ENCODE measurements at regions not wholly inside any gene's neighbourhood (a gene's known extent, or its start where the extent isn't known, plus 50 kb on each side); places are given as distances from the start of the nearest gene placed in this dataset.

DNA sequence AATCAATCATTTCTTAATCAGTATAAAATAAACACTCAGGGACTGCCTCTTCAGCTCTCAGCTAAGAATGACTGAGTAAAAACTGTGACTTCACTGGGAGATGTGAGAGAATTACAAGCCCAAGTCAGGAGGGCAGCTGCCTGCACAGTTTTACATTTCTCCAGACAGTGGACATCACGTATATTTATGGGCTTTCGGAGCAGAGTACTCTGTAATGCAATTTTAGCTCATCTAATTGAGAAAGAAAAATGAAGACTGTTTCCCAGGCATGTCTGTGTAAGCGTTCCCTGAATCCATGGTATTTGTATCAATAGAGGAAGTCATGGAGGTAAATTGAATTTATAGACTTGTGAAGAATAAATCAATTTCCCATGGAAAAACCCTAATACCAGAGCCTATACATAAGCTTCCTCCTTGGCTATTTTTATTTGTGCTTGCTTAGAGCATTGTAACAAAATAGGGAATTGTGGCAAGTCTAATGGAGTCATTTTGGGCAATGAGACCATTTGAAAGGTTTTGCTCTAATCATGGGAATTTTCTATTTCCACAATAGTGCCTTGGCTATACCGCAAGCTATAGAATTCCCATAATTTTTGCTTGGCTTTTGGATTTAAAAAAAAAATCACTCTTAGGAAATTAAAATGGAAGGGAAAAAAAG, 87.2 kb downstream of the SLC5A7 start:
- FAIRE-seq (no peak), DNase-seq (ENCODE audit: low read depth, low spot score) (no peak)
- Histone ChIP-seq H3K79me2 (ENCODE audit: control insufficient read depth, insufficient read depth, low read length) (no peaks in the 10 kb centered on the region), H3K27ac (ENCODE audit: control insufficient read depth, insufficient read depth, low read length) (no peak overlapping the region), H3K9me1 (ENCODE audit: control insufficient read depth, extremely low read depth, insufficient read depth, low read length) (no peaks in the 10 kb centered on the region), H3K27me3 (ENCODE audit: control insufficient read depth, extremely low read depth, insufficient read depth, low read length) (no peaks in the 10 kb centered on the region), H4K20me1 (ENCODE audit: control insufficient read depth, extremely low read depth, insufficient read depth, low read length) (no peaks in the 10 kb centered on the region), H2AFZ (ENCODE audit: control insufficient read depth, low read length) (no peak overlapping the region), H3K9ac (ENCODE audit: control insufficient read depth, extremely low read depth, insufficient read depth, low read length) (no peak overlapping the region), H3K4me3 (ENCODE audit: control insufficient read depth in 2 of 3, extremely low read depth in 1 of 3, insufficient read depth in 2 of 3, low read depth in 1 of 3, low read length in 3 of 3) (no peak overlapping the region), H3K4me2 (ENCODE audit: control insufficient read depth, extremely low read depth, insufficient read depth, low read depth, low read length) (no peak overlapping the region), H3K9me3 (ENCODE audit: control insufficient read depth, low read depth, low read length) (no peaks in the 10 kb centered on the region), H3K36me3 (ENCODE audit: control insufficient read depth in 2 of 2, extremely low read depth in 1 of 2, insufficient read depth in 2 of 2, low read length in 2 of 2) (no peaks in the 10 kb centered on the region), H3K4me1 (ENCODE audit: control insufficient read depth, extremely low read depth, insufficient read depth, low read length) (no peaks in the 10 kb centered on the region)
- dilution Hi-C loops (cut with MboI; ENCODE audit: extremely low pct_ligation_motif_present, low sequenced_read_pairs) = no loop called here
- no peak for TF ChIP-seq EZH2 (IDR thresholded peaks at IDR 0.05; ENCODE audit: low read length)
- TF ChIP-seq, protein P1, sequence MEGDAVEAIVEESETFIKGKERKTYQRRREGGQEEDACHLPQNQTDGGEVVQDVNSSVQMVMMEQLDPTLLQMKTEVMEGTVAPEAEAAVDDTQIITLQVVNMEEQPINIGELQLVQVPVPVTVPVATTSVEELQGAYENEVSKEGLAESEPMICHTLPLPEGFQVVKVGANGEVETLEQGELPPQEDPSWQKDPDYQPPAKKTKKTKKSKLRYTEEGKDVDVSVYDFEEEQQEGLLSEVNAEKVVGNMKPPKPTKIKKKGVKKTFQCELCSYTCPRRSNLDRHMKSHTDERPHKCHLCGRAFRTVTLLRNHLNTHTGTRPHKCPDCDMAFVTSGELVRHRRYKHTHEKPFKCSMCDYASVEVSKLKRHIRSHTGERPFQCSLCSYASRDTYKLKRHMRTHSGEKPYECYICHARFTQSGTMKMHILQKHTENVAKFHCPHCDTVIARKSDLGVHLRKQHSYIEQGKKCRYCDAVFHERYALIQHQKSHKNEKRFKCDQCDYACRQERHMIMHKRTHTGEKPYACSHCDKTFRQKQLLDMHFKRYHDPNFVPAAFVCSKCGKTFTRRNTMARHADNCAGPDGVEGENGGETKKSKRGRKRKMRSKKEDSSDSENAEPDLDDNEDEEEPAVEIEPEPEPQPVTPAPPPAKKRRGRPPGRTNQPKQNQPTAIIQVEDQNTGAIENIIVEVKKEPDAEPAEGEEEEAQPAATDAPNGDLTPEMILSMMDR (optimal IDR thresholded peaks at IDR 0.05 in 1 of 3, IDR thresholded peaks at IDR 0.05 in 1 of 3, conservative IDR thresholded peaks at IDR 0.05 in 1 of 3; ENCODE audit: extremely low read depth in 1 of 3, insufficient read depth in 2 of 3, low read length in 3 of 3) = no peak

GRCh38 chr2:108074150-108074549, 87.8 kb downstream of the SLC5A7 start:
- Histone ChIP-seq H3K79me2 (ENCODE audit: control insufficient read depth, insufficient read depth, low read length) (no peaks in the 10 kb centered on the region), H3K9ac (ENCODE audit: control insufficient read depth, extremely low read depth, insufficient read depth, low read length) (no peak overlapping the region), H3K4me2 (ENCODE audit: control insufficient read depth, extremely low read depth, insufficient read depth, low read depth, low read length) (no peak overlapping the region), H3K27ac (ENCODE audit: control insufficient read depth, insufficient read depth, low read length) (no peak overlapping the region), H3K9me3 (ENCODE audit: control insufficient read depth, low read depth, low read length) (no peaks in the 10 kb centered on the region), H3K36me3 (ENCODE audit: control insufficient read depth in 2 of 2, extremely low read depth in 1 of 2, insufficient read depth in 2 of 2, low read length in 2 of 2) (no peaks in the 10 kb centered on the region), H4K20me1 (ENCODE audit: control insufficient read depth, extremely low read depth, insufficient read depth, low read length) (no peaks in the 10 kb centered on the region), H2AFZ (ENCODE audit: control insufficient read depth, low read length) (no peak overlapping the region), H3K27me3 (ENCODE audit: control insufficient read depth, extremely low read depth, insufficient read depth, low read length) (no peaks in the 10 kb centered on the region), H3K4me3 (ENCODE audit: control insufficient read depth in 2 of 3, extremely low read depth in 1 of 3, insufficient read depth in 2 of 3, low read depth in 1 of 3, low read length in 3 of 3) (no peak overlapping the region), H3K9me1 (ENCODE audit: control insufficient read depth, extremely low read depth, insufficient read depth, low read length) (no peaks in the 10 kb centered on the region), H3K4me1 (ENCODE audit: control insufficient read depth, extremely low read depth, insufficient read depth, low read length) (no peaks in the 10 kb centered on the region)
- DNase-seq (ENCODE audit: low read depth, low spot score) (no peak), FAIRE-seq (no peak)
- dilution Hi-C loops (cut with MboI; ENCODE audit: extremely low pct_ligation_motif_present, low sequenced_read_pairs) = no loop called here
- TF ChIP-seq, protein P1 (optimal IDR thresholded peaks at IDR 0.05 in 1 of 3, IDR thresholded peaks at IDR 0.05 in 1 of 3, conservative IDR thresholded peaks at IDR 0.05 in 1 of 3; ENCODE audit: extremely low read depth in 1 of 3, insufficient read depth in 2 of 3, low read length in 3 of 3) = no peak
- TF ChIP-seq EZH2 (IDR thresholded peaks at IDR 0.05; ENCODE audit: low read length) = no peak
